MCF 10A (cell line): ENCODE measurements at regions not wholly inside any gene's neighbourhood (a gene's known extent, or its start where the extent isn't known, plus 50 kb on each side); places are given as distances from the start of the nearest gene placed in this dataset.
A peak's percentile ranks its signal among the peaks of the same experiment; 100 is the strongest.

ENCODE experiments used
- BruUV-seq: library from RNA; stranded (reverse); fragments of 400-500 nt; replicated peaks from 2 replicates; lab custom pipeline; 2021; lab: Mats Ljungman, UMichigan
- CTCF ChIA-PET: fragments of 300-600 bp; sonication (Branson Sonifier 250); formaldehyde crosslinking; extraction: SDS; loops from one replicate; lab custom pipeline; 2021; ENCODE audit warnings: antibody characterized with exemption, inconsistent platforms; lab: Yijun Ruan, JAX
- POLR2A ChIA-PET: fragments of 300-600, 350-650 bp; sonication (Branson Sonifier 250); formaldehyde crosslinking; extraction: SDS; loops from one replicate; lab custom pipeline; 2020; ENCODE audit warnings: antibody characterized with exemption, inconsistent platforms; lab: Yijun Ruan, JAX
- DNase-seq: peaks from one replicate; pipeline ENCODE4 v3.0.0-alpha.2; 2018; ENCODE audit not compliant: unreplicated experiment
- H3K27ac Mint-ChIP-seq: one replicate; pipeline ENCODE4 v1.8.0; 2022; ENCODE audit warnings: mild to moderate bottlenecking, low read depth, mixed read lengths; ENCODE audit not compliant: unreplicated experiment
- H3K27me3 Mint-ChIP-seq: one replicate; pipeline ENCODE4 v1.8.0; 2022; ENCODE audit warnings: mixed read lengths; ENCODE audit not compliant: insufficient read depth, unreplicated experiment
- H3K36me3 Mint-ChIP-seq: one replicate; pipeline ENCODE4 v1.8.0; 2022; ENCODE audit warnings: mild to moderate bottlenecking, moderate library complexity, mixed read lengths; ENCODE audit not compliant: insufficient read depth, unreplicated experiment
- H3K4me1 Mint-ChIP-seq: one replicate; pipeline ENCODE4 v1.8.0; 2022; ENCODE audit warnings: mixed read lengths; ENCODE audit not compliant: insufficient read depth, unreplicated experiment
- H3K4me3 Mint-ChIP-seq: one replicate; pipeline ENCODE4 v1.8.0; 2022; ENCODE audit warnings: mild to moderate bottlenecking, moderate library complexity, mixed read lengths; ENCODE audit not compliant: unreplicated experiment
- H3K9me3 Mint-ChIP-seq: one replicate; pipeline ENCODE4 v1.8.0; 2022; ENCODE audit warnings: mixed read lengths; ENCODE audit not compliant: unreplicated experiment
- intact Hi-C: fragments of 100-400 bp; cut with micrococcal nuclease; formaldehyde crosslinking; loops from 2 replicates; pipeline ENCODE4 v1.14.1; 2022
- TF ChIP-seq, protein P1 (sequence below): fragments of 200-600 bp; IDR thresholded peaks from one replicate; pipeline ENCODE4 v1.8.0; 2022; ENCODE audit warnings: antibody characterized with exemption, mild to moderate bottlenecking; ENCODE audit not compliant: unreplicated experiment

DNA sequence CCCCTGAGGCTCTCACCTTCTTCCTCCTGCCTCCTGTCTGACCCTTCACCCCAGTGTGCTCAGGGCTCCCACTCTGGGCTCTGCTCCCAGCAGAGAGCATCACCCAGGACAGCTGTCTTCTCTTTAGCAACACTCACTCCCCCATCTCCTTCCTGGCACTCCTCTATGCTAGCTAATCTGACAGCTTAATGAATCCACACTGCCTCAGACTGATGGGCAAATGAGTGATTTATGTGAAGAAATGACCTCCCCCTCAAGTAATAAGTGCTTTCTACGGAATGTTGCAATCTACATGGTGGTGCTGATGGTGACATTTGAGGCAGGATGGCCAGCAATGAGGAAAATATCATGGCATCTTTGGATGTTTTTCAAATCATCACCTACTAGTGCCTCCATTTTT lies 83.6 kb downstream of the LSM3 start:
- intact Hi-C loops, result loop anchor here (5.0 to 10.0 kb wide), 2 partner anchors 103 to 285 kb away; no protein-coding TSS in a partner anchor
- DNase-seq, result no peak
- peaks cover 29% of the 10 kb centered on the region for H3K27me3 Mint-ChIP-seq
- no peak overlapping the region for H3K27ac Mint-ChIP-seq
- H3K4me1 Mint-ChIP-seq, result no peaks in the 10 kb centered on the region
- no peaks in the 10 kb centered on the region for H3K36me3 Mint-ChIP-seq
- ChIA-PET CTCF (interaction anchor here (0.6 to 6.6 kb wide), 29 partner anchors 9 to 477 kb away, joined by 3 to 103 read pairs (median 5); no protein-coding TSS in a partner anchor), POLR2A (interaction anchor here (1.3 to 1.5 kb wide), 2 partner anchors 57 to 140 kb away, joined by 3 to 4 read pairs; partner anchors contain the start of gene SLC6A6)
- H3K9me3 Mint-ChIP-seq, result no peaks in the 10 kb centered on the region
- H3K4me3 Mint-ChIP-seq, result no peak overlapping the region
- TF ChIP-seq, protein P1, sequence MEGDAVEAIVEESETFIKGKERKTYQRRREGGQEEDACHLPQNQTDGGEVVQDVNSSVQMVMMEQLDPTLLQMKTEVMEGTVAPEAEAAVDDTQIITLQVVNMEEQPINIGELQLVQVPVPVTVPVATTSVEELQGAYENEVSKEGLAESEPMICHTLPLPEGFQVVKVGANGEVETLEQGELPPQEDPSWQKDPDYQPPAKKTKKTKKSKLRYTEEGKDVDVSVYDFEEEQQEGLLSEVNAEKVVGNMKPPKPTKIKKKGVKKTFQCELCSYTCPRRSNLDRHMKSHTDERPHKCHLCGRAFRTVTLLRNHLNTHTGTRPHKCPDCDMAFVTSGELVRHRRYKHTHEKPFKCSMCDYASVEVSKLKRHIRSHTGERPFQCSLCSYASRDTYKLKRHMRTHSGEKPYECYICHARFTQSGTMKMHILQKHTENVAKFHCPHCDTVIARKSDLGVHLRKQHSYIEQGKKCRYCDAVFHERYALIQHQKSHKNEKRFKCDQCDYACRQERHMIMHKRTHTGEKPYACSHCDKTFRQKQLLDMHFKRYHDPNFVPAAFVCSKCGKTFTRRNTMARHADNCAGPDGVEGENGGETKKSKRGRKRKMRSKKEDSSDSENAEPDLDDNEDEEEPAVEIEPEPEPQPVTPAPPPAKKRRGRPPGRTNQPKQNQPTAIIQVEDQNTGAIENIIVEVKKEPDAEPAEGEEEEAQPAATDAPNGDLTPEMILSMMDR, result no peak
- no TSS peak for BruUV-seq

DNA sequence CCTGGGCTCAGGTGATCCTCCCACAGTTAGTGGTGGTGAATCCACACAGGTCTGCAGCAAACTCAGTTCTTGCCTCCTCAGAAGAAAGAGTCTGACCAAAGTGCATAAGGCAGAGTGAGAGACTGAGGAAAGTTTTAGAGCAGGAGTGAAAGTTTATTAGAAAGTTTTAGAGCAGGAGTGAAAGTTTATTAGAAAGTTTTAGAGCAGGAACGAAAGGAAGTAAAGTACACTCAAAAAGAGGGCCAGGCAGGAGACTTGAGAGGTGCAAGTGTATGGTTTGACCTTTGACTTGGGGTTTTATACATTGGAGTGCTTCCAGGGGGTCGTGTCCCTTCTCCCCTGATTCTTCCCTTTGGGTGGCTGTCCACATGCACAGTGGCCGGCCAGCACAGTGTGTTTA lies 84.2 kb downstream of the LSM3 start:
- Mint-ChIP-seq H3K27me3 (peaks cover 29% of the 10 kb centered on the region), H3K4me3 (no peak overlapping the region), H3K4me1 (peaks cover 6% of the 10 kb centered on the region), H3K9me3 (no peaks in the 10 kb centered on the region), H3K27ac (no peak overlapping the region), H3K36me3 (no peaks in the 10 kb centered on the region)
- intact Hi-C loops, result loop anchor here (5.0 to 10.0 kb wide), 2 partner anchors 102 to 284 kb away; no protein-coding TSS in a partner anchor
- no TSS peak for BruUV-seq
- CTCF ChIA-PET, result interaction anchor here (1.0 to 6.6 kb wide), 8 partner anchors 9 to 478 kb away, joined by 3 to 53 read pairs (median 8); no protein-coding TSS in a partner anchor
- no peak for DNase-seq
- TF ChIP-seq, protein P1, result no peak
- POLR2A ChIA-PET, result no interaction called here

DNA sequence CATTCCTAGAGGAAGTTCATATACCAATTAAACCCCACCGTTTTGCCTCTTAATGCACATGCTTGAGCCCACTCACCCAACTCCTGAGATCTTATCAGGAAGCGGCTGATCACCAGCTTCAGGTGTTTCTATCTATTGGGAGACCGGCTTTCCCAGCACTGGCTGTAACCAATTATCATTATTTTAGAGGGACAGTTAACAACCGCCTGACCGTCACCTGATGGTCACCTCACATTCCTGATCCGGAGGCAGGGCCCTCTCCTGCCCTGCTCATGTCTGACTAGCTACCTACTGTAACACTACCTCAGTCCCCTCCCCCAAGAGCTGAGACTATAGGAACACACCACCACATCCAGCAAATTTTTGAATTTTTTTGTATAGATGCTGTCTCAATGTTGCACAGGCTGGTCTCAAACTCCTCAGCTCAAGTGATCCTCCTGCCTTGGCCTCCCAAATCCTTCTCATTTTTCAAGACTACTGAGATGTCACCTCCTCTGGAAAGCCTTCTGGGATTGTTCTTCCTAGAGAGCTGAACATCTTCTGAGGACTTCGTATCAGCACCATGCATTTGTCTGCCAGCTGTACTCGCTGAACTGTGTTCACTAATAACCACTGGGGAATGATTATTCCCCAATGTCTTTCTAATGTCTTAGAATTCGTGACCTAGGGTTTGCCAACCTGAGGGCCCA lies 84.8 kb downstream of the LSM3 start:
- intact Hi-C loops, result loop anchor here (5.0 to 10.0 kb wide), 2 partner anchors 101 to 284 kb away; no protein-coding TSS in a partner anchor
- ChIA-PET CTCF (interaction anchor here (1.0 to 6.6 kb wide), 4 partner anchors 15 to 203 kb away, joined by 3 to 53 read pairs (median 31); no protein-coding TSS in a partner anchor), POLR2A (no interaction called here)
- peaks cover 12% of the 10 kb centered on the region for H3K4me1 Mint-ChIP-seq
- DNase-seq, result no peak
- BruUV-seq, result no TSS peak
- H3K27ac Mint-ChIP-seq, result no peak overlapping the region
- no peak overlapping the region for H3K4me3 Mint-ChIP-seq
- TF ChIP-seq, protein P1, result no peak
- H3K9me3 Mint-ChIP-seq, result no peaks in the 10 kb centered on the region
- peaks cover 29% of the 10 kb centered on the region for H3K27me3 Mint-ChIP-seq
- no peaks in the 10 kb centered on the region for H3K36me3 Mint-ChIP-seq

DNA sequence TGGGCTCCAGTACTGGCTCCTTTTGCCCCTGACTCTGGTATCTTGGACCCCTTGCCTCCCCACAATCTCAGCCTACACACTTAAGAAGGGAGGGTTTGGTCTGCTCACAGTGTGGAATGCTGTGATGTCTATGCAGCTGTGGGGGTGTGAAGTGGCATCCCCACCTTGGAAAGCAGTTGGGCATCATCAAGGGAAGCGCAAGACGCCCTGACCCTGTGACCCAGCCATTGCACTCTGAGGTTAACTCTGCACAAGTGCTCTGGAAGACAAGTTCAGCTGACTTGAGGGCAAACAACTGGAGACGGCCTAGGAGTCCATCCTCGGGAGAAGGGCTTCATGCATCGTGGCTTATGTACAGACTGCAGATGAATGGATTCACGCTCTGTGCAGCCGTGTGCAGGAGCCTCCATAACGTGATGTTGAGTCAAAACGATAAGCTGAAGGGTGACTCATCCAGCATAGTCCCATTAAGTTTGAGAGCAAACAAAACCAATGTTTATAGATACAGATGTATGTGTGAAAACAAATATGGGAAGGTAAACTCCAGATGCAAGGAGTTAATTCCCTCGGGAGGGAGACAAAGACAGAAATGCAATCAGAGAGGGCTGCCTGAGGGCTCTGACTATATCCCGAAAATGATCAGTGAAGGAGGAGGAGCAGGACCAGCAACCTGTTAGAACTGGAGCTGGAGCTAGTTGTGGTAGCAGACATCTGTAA lies 86.8 kb downstream of the LSM3 start:
- peaks cover 29% of the 10 kb centered on the region for H3K27me3 Mint-ChIP-seq
- no TSS peak for BruUV-seq
- peak; percentile 30 for DNase-seq
- peaks cover 13% of the 10 kb centered on the region for H3K4me1 Mint-ChIP-seq
- intact Hi-C loops, result loop anchor here (10.0 kb wide), 1 partner anchor 99 kb away; no protein-coding TSS in a partner anchor
- TF ChIP-seq, protein P1, result no peak
- H3K27ac Mint-ChIP-seq, result no peak overlapping the region
- ChIA-PET CTCF (interaction anchor here (0.7 to 3.1 kb wide), 5 partner anchors 9 to 368 kb away, joined by 3 to 13 read pairs (median 6); no protein-coding TSS in a partner anchor), POLR2A (no interaction called here)
- H3K9me3 Mint-ChIP-seq, result no peaks in the 10 kb centered on the region
- H3K36me3 Mint-ChIP-seq, result no peaks in the 10 kb centered on the region
- H3K4me3 Mint-ChIP-seq, result no peak overlapping the region
